Stomach (tissue), 8 donors: ENCODE measurements at regions not wholly inside any gene's neighbourhood (a gene's known extent, or its start where the extent isn't known, plus 50 kb on each side); places are given as distances from the start of the nearest gene placed in this dataset.

Experiments used
- DNase-seq, 2 donors: peaks; one replicate each; pipeline versions ENCODE4 v3.0.0 to v3.0.0-alpha.2; 2013 to 2019
- H3K27ac ChIP-seq, 5 donors: fragments of 200-600 bp in 4 of 5; sonication (generic) in 4 of 5; one replicate each; pipeline ENCODE4 v1.5.1; 2013 to 2019; ENCODE audit warnings: mild to moderate bottlenecking in 1 of 5, moderate library complexity in 1 of 5
- H3K27me3 ChIP-seq, 3 donors: fragments of 200-600 bp; sonication (generic); one replicate each; pipeline ENCODE4 v1.5.1; 2017 to 2019; ENCODE audit warnings: mixed run types in 1 of 3
- H3K36me3 ChIP-seq, 4 donors: fragments of 200-600 bp; sonication (generic); 1 replicate in 3 of 4; 2 replicates in 1 of 4; pipeline ENCODE4 v1.5.1; 2016 to 2019
- H3K4me1 ChIP-seq, 4 donors: fragments of 200-600 bp; sonication (generic); one replicate each; pipeline ENCODE4 v1.5.1; 2016 to 2019
- H3K4me3 ChIP-seq, 4 donors: fragments of 200-600 bp; sonication (generic) in 3 of 4; one replicate each; pipeline ENCODE4 v1.5.1; 2016 to 2019; ENCODE audit warnings: mild to moderate bottlenecking in 1 of 4
- H3K9me3 ChIP-seq, 4 donors: fragments of 200-600 bp; sonication (generic); one replicate each; pipeline ENCODE4 v1.5.1; 2016 to 2019
- CTCF ChIP-seq, 7 experiments: fragments of 450-650 bp in 4 of 7; fragments of 200-600 bp in 3 of 7; sonication (generic) in 3 of 7; IDR thresholded peaks; one replicate each; pipeline ENCODE4 v1.5.1; 2016 to 2019; ENCODE audit warnings: antibody characterized with exemption in 7 of 7, control low read depth in 2 of 7, mild to moderate bottlenecking in 1 of 7
- EP300 ChIP-seq: sonication (generic); formaldehyde crosslinking; IDR thresholded peaks from one replicate; pipeline ENCODE4 v1.6.1; 2017; ENCODE audit warnings: antibody characterized with exemption
- POLR2A ChIP-seq, 4 donors: fragments of 450-650 bp; IDR thresholded peaks; one replicate each; pipeline ENCODE4 v1.6.1; 2016; ENCODE audit warnings: antibody characterized with exemption in 4 of 4, control low read depth in 2 of 4, mild to moderate bottlenecking in 1 of 4, moderate library complexity in 1 of 4
- POLR2AphosphoS5 ChIP-seq, 3 donors: sonication (generic); formaldehyde crosslinking; IDR thresholded peaks; one replicate each; pipeline ENCODE4 v1.6.1; 2016; ENCODE audit warnings: antibody characterized with exemption in 3 of 3
- WGBS, 5 donors: extraction: QIAGEN DNeasy Blood & Tissue Kit in 3 of 5; methylation state at CpG; one replicate each; pipeline versions ENCODE4 v1.1.5 to v1.1.7; 2013 to 2018; 5-methylcytosine and 5-hydroxymethylcytosine counted together
- intact Hi-C: fragments of 100-400 bp; cut with DNase I; formaldehyde crosslinking; loops from one replicate; pipeline ENCODE4 v1.15.1; 2023; ENCODE audit warnings: low total_unique reads
- donor health status: healthy with polysubstance abuse.
- donor health status: Bipolar disorder and iron deficiency.
- donor health status: healthy.

GRCh38 chr4:131192318-131192717, 1956.8 kb upstream of the PCDH10 start:
- Histone ChIP-seq H3K27ac (no peak overlapping the region), H3K4me1 (no peaks in the 10 kb centered on the region), H3K36me3 (no peaks in the 10 kb centered on the region), H3K27me3 (no peaks in the 10 kb centered on the region), H3K9me3 (peaks cover 0 to 8% (median 7%) of the 10 kb centered on the region in 4 donors), H3K4me3 (no peak overlapping the region)
- intact Hi-C loops = no loop called here
- 59 to 83% (median 76%) methylated on average over 1 of the region's 1 CpG for WGBS, 5 donors
- DNase-seq = no peak
- TF ChIP-seq POLR2AphosphoS5 (IDR thresholded peaks at IDR 0.05) (no peak), EP300 (no peak), CTCF (IDR thresholded peaks at IDR 0.05) (no peak), POLR2A (IDR thresholded peaks at IDR 0.05) (no peak)

- Histone ChIP-seq H3K36me3 (no peaks in the 10 kb centered on the region), H3K27ac (no peak overlapping the region), H3K4me1 (no peaks in the 10 kb centered on the region), H3K9me3 (no peaks in the 10 kb centered on the region), H3K27me3 (no peaks in the 10 kb centered on the region), H3K4me3 (no peak overlapping the region)
- no peak for TF ChIP-seq EP300
- 52 to 70% (median 57%) methylated on average over 6 of the region's 6 CpGs for WGBS, 5 donors
- no peak for DNase-seq
- intact Hi-C loops = no loop called here
These were observed 1941.5 kb upstream of the PCDH10 start for GRCh38 chr4:131207589-131207988.

- no peak for DNase-seq
- WGBS, 5 donors = 0 to 41% (median 30%) methylated on average over 1 of the region's 1 CpG
- TF ChIP-seq EP300 (no peak), POLR2A (IDR thresholded peaks at IDR 0.05) (no peak), POLR2AphosphoS5 (IDR thresholded peaks at IDR 0.05) (no peak), CTCF (IDR thresholded peaks at IDR 0.05) (no peak)
These were observed 1900.8 kb upstream of the PCDH10 start for GRCh38 chr4:131248314-131248713.

GRCh38 chr4:131251321-131251720, 1897.8 kb upstream of the PCDH10 start:
- TF ChIP-seq POLR2AphosphoS5 (IDR thresholded peaks at IDR 0.05) (no peak), CTCF (IDR thresholded peaks at IDR 0.05) (no peak), EP300 (no peak), POLR2A (IDR thresholded peaks at IDR 0.05) (no peak)
- Histone ChIP-seq H3K27ac (no peak overlapping the region), H3K4me3 (no peak overlapping the region), H3K9me3 (no peaks in the 10 kb centered on the region), H3K36me3 (no peaks in the 10 kb centered on the region), H3K27me3 (no peaks in the 10 kb centered on the region), H3K4me1 (no peaks in the 10 kb centered on the region)
- no peak for DNase-seq
- intact Hi-C loops = no loop called here
- 39 to 62% (median 47%) methylated on average over 3 of the region's 3 CpGs for WGBS, 5 donors

More at GRCh38 chr4:131248314-131248713, 1900.8 kb upstream of the PCDH10 start:
- intact Hi-C loops = no loop called here
- H3K27me3 ChIP-seq = no peaks in the 10 kb centered on the region
- H3K4me1 ChIP-seq = no peaks in the 10 kb centered on the region
- H3K27ac ChIP-seq = no peak overlapping the region
- no peaks in the 10 kb centered on the region for H3K9me3 ChIP-seq
- H3K36me3 ChIP-seq = no peaks in the 10 kb centered on the region
- H3K4me3 ChIP-seq = no peak overlapping the region

- H3K4me1 ChIP-seq = no peaks in the 10 kb centered on the region
- intact Hi-C loops = no loop called here
- no peak overlapping the region for H3K27ac ChIP-seq
- WGBS, 5 donors = 79 to 85% (median 83%) methylated on average over 2 of the region's 2 CpGs
- no peaks in the 10 kb centered on the region for H3K27me3 ChIP-seq
- TF ChIP-seq EP300 = no peak
- no peak for TF ChIP-seq POLR2A (IDR thresholded peaks at IDR 0.05)
- TF ChIP-seq CTCF (IDR thresholded peaks at IDR 0.05) = no peak
- no peak for TF ChIP-seq POLR2AphosphoS5 (IDR thresholded peaks at IDR 0.05)
- no peaks in the 10 kb centered on the region for H3K36me3 ChIP-seq
- H3K9me3 ChIP-seq = no peaks in the 10 kb centered on the region
- H3K4me3 ChIP-seq = no peak overlapping the region
- DNase-seq = no peak
These were observed 1891.9 kb upstream of the PCDH10 start for GRCh38 chr4:131257241-131257640.
